ENCODE measurements at regions not wholly inside any gene's neighbourhood (a gene's known extent, or its start where the extent isn't known, plus 50 kb on each side); places are given as distances from the start of the nearest gene placed in this dataset.

GRCh38 chr14:82244791-82245190 is 711.1 kb upstream of the SEL1L start:
- WGBS (ENCODE audit: insufficient coverage) = 100% methylated on average over 2 of the region's 4 CpGs
- no peaks in the 10 kb centered on the region for H3K27me3 ChIP-seq (ENCODE audit: control insufficient read depth in 2 of 2, insufficient read depth in 2 of 2, low read length in 2 of 2)
- H3K79me2 ChIP-seq (ENCODE audit: insufficient read depth, low read length) = no peaks in the 10 kb centered on the region
- H3K9me3 ChIP-seq (replicated peaks in 1 of 2; ENCODE audit: control insufficient read depth in 1 of 2, insufficient read depth in 1 of 2, low read length in 2 of 2) = no peaks in the 10 kb centered on the region
- no peaks in the 10 kb centered on the region for H3K36me3 ChIP-seq (replicated peaks in 1 of 2; ENCODE audit: control insufficient read depth in 1 of 2, insufficient read depth in 2 of 2, low read length in 2 of 2)
- no peaks in the 10 kb centered on the region for H4K20me1 ChIP-seq (ENCODE audit: insufficient read depth, low read length)
- H3K4me3 ChIP-seq (replicated peaks in 1 of 3; ENCODE audit: low read depth in 2 of 3, low read length in 3 of 3) = no peak overlapping the region
- H3K4me2 ChIP-seq (replicated peaks; ENCODE audit: extremely low read depth, low read length, poor library complexity, severe bottlenecking) = no peak overlapping the region
- H2AFZ ChIP-seq (ENCODE audit: insufficient read depth, low read depth, low read length, poor library complexity, severe bottlenecking) = no peak overlapping the region
- Mint-ChIP-seq H3K27ac (no peak overlapping the region), H3K36me3 (no peaks in the 10 kb centered on the region), H3K4me1 (no peaks in the 10 kb centered on the region), H3K27me3 (ENCODE audit: low read depth in 3 of 3) (no peaks in the 10 kb centered on the region), H3K9me3 (peaks cover 0 to 6% (median 0%) of the 10 kb centered on the region in 7 donors), H3K4me3 (no peak overlapping the region)
- no peak for TF ChIP-seq CTCF (IDR thresholded peaks at IDR 0.05)
- H3K4me1 ChIP-seq (ENCODE audit: control insufficient read depth in 1 of 2, insufficient read depth in 2 of 2, low read length in 2 of 2) = no peaks in the 10 kb centered on the region
- H3K9ac ChIP-seq (ENCODE audit: insufficient read depth, low read length, poor library complexity, severe bottlenecking) = no peak overlapping the region
- DNase-seq = no peak
- intact Hi-C loops (cut with micrococcal nuclease) = no loop called here
- no peak overlapping the region for H3K27ac ChIP-seq (ENCODE audit: low read depth in 1 of 2, low read length in 2 of 2)

- Histone ChIP-seq H3K4me3 (replicated peaks in 1 of 3; ENCODE audit: low read depth in 2 of 3, low read length in 3 of 3) (no peak overlapping the region), H3K36me3 (replicated peaks in 1 of 2; ENCODE audit: control insufficient read depth in 1 of 2, insufficient read depth in 2 of 2, low read length in 2 of 2) (no peaks in the 10 kb centered on the region), H3K27ac (ENCODE audit: low read depth in 1 of 2, low read length in 2 of 2) (no peak overlapping the region), H3K9me3 (replicated peaks in 1 of 2; ENCODE audit: control insufficient read depth in 1 of 2, insufficient read depth in 1 of 2, low read length in 2 of 2) (peaks cover 0 to 5% of the 10 kb centered on the region in 2 donors), H3K27me3 (ENCODE audit: control insufficient read depth in 2 of 2, insufficient read depth in 2 of 2, low read length in 2 of 2) (no peaks in the 10 kb centered on the region), H3K79me2 (ENCODE audit: insufficient read depth, low read length) (no peaks in the 10 kb centered on the region), H4K20me1 (ENCODE audit: insufficient read depth, low read length) (no peaks in the 10 kb centered on the region), H3K9ac (ENCODE audit: insufficient read depth, low read length, poor library complexity, severe bottlenecking) (no peak overlapping the region), H2AFZ (ENCODE audit: insufficient read depth, low read depth, low read length, poor library complexity, severe bottlenecking) (no peak overlapping the region), H3K4me1 (ENCODE audit: control insufficient read depth in 1 of 2, insufficient read depth in 2 of 2, low read length in 2 of 2) (no peaks in the 10 kb centered on the region), H3K4me2 (replicated peaks; ENCODE audit: extremely low read depth, low read length, poor library complexity, severe bottlenecking) (no peak overlapping the region)
- Mint-ChIP-seq H3K36me3 (no peaks in the 10 kb centered on the region), H3K9me3 (peaks cover 0 to 6% (median 2%) of the 10 kb centered on the region in 7 donors), H3K27ac (no peak overlapping the region), H3K4me3 (no peak overlapping the region), H3K27me3 (ENCODE audit: low read depth in 3 of 3) (no peaks in the 10 kb centered on the region), H3K4me1 (no peaks in the 10 kb centered on the region)
- intact Hi-C loops (cut with micrococcal nuclease) = no loop called here
- 75% methylated on average over 5 of the region's 8 CpGs for WGBS (ENCODE audit: insufficient coverage)
- TF ChIP-seq CTCF (IDR thresholded peaks at IDR 0.05) = no peak
- DNase-seq = no peak
Observed at GRCh38 chr14:82251494-82251893, 717.8 kb upstream of the SEL1L start.

All from CD14-positive monocyte (primary cell).